Globus pallidus (tissue), 1 donor: ENCODE measurements at regions not wholly inside any gene's neighbourhood (a gene's known extent, or its start where the extent isn't known, plus 50 kb on each side); places are given as distances from the start of the nearest gene placed in this dataset.
"Not testable (repeated sequence)": the region's sequence is repeated elsewhere in the genome, so short reads cannot be mapped to it uniquely, and the experiment has no call there.

Experiments used
- DNase-seq: peaks from one replicate; pipeline ENCODE4 v3.0.0-alpha.2; 2015; ENCODE audit warnings: low spot score

DNA sequence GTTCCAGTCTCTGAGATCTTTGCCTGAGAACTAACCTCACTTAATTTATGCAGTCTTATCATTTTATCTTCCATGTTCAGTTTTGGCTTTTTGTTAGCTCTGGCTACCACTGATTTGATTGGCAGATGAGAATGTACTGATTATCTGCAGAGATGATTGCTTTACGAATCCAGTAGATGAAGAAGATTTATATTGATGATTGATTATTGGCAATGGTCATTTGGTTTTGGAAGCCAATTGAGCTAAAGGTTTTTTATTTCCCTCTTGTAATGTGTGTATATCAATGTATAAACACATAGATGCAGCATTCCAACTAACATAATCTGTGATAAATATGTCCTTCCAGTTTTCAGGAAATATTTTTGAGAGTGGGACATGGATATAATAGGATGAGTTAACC lies 763.6 kb downstream of the CDH11 start:
- DNase-seq, result no peak

- DNase-seq, result no peak
These were observed 765.6 kb downstream of the CDH11 start for GRCh38 chr16:64356267-64356666.

- DNase-seq, result no peak
These were observed 769.6 kb downstream of the CDH11 start for GRCh38 chr16:64352246-64352645.

DNA sequence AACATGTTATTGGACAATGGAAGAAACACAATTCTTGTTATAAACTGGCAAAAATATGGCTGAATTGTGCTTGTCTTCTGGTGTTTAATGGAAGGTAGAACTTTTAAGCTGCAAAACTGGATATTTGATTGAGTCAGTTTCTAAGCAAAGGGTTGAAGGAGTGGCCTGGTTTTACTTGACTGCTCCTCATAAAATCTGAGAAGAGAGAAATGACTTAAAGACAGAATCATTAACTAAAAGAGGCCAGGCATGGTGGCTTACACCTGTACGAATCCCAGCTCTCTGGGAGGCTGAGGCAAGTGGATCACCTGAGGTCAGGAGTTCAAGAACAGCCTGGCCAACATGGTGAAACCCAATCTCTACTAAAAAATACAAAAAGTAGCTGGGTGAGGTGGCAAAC lies 770.7 kb downstream of the CDH11 start:
- DNase-seq, result no peak

DNA sequence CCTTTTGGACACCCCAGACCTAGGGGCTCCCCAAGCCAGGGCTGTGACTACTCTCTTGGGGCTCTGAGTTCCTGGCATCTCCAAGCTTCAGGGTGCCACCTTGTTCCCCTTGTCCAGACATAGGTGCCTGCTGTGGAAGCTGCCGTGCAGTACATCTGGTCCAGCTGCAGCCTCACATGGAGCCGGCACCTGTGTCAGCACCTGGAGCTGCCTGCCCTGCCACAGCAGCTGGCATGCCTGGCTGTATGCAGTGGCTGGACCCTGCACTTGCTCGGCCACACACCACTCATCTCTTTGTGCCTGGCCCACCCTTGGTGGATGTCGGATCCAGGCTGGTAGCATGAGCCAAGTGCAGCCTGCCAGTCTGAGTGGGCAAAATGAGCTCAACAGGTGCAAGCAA lies 775.8 kb downstream of the CDH11 start:
- DNase-seq, result no peak

DNA sequence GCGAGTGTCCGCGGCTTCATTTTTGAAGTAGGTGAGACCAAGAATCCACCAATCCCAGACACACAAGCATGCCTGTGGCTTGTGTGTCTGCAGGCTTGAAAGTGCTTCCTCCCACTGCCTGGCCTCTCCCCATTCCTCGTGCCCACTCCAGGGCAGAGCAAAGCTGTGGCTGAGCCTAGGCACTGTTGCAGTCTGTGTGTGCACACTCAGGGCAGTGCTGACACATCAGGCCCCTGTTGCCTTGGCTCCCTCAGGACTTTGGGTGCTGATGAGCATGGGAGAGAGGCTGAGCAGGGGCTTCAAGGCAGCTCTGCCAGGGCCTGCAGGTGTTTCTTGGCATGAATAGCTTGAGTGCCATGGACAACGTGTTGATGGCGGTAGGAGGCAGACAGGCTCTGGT lies 776.7 kb downstream of the CDH11 start:
- no peak for DNase-seq

DNA sequence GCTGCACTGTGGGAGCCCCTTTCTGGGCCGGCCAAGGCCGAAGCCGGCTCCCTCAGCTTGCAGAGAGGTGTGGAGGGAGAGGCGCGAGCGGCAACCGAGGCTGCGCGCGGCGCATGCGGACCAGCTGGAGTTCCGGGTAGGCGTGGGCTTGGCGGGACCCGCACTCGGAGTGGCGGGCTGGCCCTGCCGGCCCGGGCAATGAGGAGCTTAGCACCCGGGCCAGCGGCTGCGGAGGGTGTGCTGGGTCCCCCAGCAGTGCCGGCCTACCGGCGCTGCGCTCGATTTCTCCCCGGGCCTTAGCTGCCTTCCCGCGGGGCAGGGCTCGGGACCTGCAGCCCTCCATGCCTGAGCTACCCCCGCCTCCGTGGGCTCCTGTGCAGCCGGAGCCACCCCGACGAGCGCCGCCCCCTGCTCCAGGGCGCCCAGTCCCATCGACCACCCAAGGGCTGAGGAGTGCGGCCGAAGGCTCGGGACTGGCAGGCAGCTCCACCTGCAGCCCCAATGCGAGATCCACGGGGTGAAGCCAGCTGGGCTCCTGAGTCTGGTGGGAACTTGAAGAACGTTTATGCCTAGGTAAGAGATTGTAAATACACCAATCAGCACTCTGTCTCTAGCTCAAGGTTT lies 777.9 kb downstream of the CDH11 start:
- not testable (repeated sequence) for DNase-seq

DNA sequence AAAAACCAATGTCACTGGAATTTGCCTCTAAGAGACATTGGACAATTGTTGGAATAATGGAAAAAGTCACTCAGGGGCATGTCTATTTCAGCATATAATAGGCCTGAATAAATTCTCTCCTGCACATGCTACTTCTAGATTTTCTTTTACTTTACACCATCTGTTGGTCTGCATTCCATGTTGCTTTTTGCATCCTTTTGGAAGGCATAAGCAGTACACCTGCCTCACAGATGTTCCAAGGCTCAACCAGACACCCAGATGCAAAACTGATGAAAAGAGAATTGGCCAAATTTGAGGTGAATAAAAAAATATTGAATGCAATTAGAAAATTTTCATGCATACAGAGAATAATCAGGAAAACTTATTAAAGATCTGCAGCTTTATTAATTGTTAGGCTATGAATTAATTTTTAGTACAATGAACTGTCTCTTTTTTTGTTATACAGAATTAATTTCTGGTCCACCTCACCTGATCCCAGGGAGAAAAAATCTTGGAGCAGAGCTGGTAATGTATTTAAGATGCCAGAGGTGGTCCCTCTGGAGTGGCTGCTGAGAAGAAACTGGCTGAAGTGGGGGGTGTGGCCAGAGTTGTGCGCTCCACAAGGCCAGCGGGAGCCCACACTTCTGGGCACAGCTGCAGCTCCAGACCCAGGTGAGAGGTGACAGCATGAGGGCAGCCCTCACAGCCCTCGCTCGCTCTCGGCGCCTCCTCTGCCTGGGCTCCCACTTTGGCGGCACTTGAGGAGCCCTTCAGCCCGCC lies 778.6 kb downstream of the CDH11 start:
- DNase-seq, result no peak

DNA sequence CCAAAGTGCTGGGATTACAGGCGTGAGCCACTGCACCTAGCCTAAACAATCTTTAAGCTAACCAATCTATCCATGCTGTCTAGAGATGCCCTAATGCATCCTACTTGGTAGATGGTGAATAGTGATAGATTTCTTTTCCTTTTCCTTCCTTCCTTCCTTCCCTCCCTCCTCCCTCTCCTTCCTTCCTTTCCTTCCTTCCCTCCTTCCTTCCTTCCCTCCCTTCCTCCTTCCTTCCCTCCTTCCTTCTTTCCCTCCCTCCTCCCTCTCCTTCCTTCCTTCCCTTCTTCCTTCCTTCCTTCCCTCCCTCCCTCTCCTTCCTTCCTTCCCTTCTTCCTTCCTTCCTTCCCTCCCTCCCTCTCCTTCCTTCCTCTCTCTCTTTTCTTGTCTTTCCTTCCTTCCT lies 780.5 kb downstream of the CDH11 start:
- not testable (repeated sequence) for DNase-seq

DNA sequence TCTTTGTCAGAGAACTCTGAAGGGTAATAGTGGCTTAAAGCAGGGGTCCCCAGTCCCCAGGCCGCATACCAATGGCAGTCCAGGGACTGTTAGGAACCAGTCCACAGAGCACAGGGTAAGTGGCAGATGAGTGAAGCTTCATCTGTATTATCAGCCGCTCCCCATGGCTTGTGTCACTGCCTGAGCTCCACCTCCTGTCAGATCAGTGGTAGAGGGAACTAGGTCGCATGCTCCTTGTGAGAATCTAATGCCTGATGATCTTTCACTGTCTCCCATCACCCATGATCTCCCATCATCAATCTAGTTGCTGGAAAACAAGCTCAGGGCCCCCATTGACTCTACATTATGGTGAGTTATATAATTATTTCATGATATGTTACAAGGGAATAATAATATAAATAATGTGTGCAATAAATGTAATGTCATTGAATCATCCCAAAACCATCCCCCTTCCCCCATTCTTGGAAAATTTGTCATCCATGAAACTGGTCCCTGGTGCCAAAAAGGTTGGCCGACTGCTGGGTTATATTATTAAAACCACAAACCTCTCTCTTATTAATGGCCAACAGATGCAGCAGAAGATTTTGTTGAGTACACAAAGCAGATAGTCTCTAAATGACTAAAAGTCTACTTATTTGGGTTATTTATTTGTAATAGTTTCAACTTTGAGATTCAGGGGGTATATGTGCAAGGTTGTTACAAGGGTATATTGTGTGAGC lies 782.7 kb downstream of the CDH11 start:
- no peak for DNase-seq

GRCh38 chr16:64321881-64322280 lies 800.0 kb downstream of the CDH11 start:
- no peak for DNase-seq

- no peak for DNase-seq
These were observed 800.8 kb downstream of the CDH11 start for GRCh38 chr16:64321066-64321465.

DNA sequence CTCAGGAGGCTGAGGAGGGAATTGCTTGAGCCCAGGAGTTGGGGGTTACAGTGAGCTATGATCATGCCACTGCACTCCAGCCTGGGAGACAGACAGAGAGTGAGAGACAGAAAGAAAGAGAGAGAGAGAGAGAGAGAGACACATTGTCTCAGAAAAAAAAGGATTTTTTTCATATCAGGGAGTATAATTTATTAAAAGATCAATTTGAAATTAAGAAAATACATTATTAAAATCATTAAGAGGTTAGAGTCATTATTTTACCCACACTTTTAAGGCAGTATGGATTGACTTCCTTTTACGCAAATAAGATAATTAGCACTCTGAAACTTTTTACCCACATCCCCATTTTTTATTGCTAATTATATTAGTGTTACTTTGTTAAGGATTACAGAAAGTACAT lies 804.3 kb downstream of the CDH11 start:
- DNase-seq, result no peak

DNA sequence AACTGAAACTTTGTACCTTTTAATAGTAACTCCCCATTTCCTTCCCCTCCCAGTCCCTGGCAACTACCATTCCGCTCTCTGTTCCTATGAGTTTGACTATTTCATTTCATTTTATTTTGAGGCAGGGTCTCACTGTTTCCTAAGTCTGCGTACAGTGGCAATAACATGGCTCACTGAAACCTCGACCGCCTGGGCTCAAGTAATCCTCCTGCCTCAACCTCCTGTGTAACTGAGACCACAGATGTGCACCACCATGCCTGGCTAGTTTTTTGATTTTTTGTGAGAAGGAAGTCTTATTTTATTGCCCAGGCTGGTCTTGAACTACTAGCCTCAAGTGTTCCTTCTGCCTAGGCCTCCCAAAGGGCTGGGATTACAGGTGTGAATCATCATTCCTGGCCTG lies 808.1 kb downstream of the CDH11 start:
- no peak for DNase-seq

DNA sequence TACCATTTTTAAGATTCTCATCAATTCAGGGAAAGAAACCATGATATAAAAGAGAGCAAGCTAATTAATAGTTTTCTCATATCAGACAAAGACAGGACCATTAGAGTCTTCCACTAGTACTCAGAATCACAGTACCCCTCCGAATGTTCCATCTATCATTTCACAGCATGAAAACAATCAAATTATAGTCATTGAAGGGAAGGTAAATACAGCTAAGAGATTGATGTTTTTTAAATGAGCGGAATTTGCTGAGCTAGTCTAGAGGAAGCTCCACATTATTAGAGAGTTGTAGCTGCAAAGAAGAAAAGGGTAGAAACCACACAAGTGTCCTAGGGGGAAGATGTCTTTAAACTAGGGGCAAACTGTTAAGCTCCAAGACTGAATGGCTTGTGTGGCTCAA lies 808.9 kb downstream of the CDH11 start:
- no peak for DNase-seq

GRCh38 chr16:64312292-64312691 lies 809.6 kb downstream of the CDH11 start:
- DNase-seq, result no peak

GRCh38 chr16:64311241-64311640 lies 810.6 kb downstream of the CDH11 start:
- no peak for DNase-seq

- DNase-seq, result no peak
These were observed 812.3 kb downstream of the CDH11 start for GRCh38 chr16:64309398-64310110.

DNA sequence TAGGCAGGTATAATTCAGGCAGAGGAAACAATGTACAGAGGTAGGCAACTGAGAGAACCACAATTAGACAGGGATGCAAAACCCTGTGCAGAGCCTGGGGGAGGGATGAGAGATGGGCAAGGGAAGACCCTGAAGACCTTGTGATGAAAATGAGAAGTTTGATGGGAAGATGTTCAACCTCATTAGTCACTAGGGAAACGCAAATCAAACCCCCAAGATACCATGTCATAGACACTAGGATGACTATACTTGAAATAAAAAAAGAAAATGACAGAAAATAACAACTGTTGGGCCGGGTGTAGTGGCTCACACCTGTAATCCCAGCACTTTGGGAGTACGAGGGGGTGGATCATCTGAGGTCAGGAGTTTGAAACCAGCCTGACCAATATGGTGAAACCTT lies 813.1 kb downstream of the CDH11 start:
- no peak for DNase-seq

DNA sequence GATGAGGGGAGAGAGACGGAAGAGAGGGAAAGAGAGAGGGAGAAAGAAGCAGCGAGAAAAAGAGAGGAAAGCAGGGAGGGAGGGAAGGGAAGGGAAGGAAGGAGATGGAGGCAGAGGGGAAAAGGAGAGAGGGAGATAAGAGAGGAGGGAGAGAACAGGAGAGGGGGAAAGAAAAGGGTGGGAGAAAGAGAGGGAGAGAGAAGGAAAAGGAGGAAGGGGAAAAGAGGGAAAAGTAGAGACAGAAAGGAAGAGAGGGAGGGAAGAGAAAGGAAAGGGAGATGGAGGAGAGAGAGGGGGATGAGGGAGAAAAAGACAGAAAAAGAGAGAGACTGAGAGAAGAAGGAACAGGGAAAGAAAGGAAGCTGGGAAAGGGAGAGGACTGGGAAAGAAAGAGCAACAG lies 814.4 kb downstream of the CDH11 start:
- no peak for DNase-seq

DNA sequence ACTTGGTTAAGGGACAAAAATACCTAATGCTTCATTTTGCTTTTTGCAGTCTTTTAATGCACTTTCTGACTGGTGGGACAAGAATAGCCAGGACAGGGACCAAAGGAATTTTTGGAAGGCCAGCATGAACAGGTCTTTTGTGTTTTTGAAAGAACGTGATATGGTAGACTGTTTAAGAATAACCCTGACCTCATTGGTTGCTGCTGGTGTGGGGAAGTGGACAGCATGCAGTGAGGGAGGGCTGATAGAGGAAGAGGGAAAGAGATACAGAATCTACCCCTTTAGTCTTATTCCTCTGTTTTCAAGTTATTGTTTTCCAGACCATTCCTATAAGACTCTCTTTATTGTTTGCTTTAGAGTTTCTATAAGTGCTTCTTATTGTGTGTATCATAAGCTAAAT lies 816.2 kb downstream of the CDH11 start:
- no peak for DNase-seq

- DNase-seq, result no peak
These were observed 816.9 kb downstream of the CDH11 start for GRCh38 chr16:64304951-64305350.

GRCh38 chr16:64304396-64304795 lies 817.5 kb downstream of the CDH11 start:
- no peak for DNase-seq
